GM20000 (cell line): ENCODE measurements at regions not wholly inside any gene's neighbourhood (a gene's known extent, or its start where the extent isn't known, plus 50 kb on each side); places are given as distances from the start of the nearest gene placed in this dataset.

Source experiments
- DNase-seq: peaks from one replicate; pipeline ENCODE4 v3.0.0; 2012; ENCODE audit warnings: low spot score
- TF ChIP-seq, protein P1 (sequence below): IDR thresholded peaks from 2 replicates; pipeline ENCODE4 v1.5.1; 2012; ENCODE audit warnings: mild to moderate bottlenecking, control low read depth; ENCODE audit errors: extremely low read depth, missing control alignments

DNA sequence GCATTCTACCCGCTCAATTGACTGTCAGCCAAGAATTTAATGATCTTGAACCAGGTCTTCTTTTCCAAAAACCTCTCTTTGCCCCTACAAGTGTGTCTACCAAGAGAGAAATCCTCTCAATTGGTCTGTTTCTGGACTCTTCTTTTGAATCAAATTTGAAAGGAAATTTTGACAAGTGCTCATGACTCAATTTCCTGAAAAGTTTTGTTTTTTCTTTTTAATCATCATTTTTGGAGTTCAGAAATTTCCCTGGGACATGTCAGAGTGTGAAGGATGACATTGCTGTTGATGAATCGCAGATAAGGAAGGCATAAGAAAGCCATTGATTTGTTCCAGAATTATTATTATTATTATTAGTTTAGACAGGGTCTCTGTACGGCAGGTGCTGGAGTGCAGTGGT is 88.2 kb upstream of the AKT3 start:
- DNase-seq, result no peak
- TF ChIP-seq, protein P1, sequence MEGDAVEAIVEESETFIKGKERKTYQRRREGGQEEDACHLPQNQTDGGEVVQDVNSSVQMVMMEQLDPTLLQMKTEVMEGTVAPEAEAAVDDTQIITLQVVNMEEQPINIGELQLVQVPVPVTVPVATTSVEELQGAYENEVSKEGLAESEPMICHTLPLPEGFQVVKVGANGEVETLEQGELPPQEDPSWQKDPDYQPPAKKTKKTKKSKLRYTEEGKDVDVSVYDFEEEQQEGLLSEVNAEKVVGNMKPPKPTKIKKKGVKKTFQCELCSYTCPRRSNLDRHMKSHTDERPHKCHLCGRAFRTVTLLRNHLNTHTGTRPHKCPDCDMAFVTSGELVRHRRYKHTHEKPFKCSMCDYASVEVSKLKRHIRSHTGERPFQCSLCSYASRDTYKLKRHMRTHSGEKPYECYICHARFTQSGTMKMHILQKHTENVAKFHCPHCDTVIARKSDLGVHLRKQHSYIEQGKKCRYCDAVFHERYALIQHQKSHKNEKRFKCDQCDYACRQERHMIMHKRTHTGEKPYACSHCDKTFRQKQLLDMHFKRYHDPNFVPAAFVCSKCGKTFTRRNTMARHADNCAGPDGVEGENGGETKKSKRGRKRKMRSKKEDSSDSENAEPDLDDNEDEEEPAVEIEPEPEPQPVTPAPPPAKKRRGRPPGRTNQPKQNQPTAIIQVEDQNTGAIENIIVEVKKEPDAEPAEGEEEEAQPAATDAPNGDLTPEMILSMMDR, result no peak

DNA sequence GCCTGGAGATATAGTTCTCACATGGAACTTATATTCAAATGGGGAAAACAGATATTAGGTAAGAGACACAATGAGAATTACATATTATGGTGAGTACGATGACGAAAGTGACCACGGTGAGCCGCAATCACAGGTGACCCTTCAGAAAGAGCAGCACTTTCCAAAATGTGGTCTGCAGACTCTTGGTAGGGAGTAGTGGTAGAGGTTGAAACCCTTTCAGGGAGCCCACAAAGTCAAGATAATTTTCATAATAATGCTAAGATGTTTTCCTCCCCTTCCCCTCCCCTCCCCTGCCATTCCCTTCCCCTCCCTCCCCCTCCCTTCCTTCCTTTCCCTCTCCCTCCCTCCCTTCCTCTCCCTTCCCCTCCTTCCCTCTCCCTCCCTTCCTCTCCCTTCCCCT is 83.5 kb upstream of the AKT3 start:
- DNase-seq, result no peak
- TF ChIP-seq, protein P1, result no peak

DNA sequence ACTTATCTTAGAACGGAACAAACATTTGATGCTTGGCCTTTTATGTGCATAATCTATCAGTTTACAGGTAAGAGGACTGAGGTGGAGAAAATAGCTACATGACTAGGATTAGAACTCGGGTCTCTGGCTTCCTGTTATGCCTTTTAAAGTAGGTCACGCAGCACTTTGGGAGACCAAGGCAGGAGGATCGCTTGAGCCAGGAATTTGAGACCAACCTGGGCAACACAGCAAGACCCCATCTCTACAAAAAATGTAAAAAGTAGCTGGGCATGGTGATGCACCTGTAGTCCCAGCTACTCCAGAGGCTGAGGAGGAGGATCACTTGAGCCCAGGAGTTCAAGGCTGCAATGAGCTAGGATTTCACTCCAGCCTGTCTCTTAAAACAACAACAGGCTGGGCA is 81.9 kb upstream of the AKT3 start:
- DNase-seq, result no peak
- TF ChIP-seq, protein P1, result no peak

GRCh38 chr1:243930822-243931671 is 81.0 kb upstream of the AKT3 start:
- TF ChIP-seq, protein P1, result no peak
- no peak for DNase-seq

GRCh38 chr1:243927381-243927780 is 77.3 kb upstream of the AKT3 start:
- DNase-seq, result no peak
- TF ChIP-seq, protein P1, result no peak

DNA sequence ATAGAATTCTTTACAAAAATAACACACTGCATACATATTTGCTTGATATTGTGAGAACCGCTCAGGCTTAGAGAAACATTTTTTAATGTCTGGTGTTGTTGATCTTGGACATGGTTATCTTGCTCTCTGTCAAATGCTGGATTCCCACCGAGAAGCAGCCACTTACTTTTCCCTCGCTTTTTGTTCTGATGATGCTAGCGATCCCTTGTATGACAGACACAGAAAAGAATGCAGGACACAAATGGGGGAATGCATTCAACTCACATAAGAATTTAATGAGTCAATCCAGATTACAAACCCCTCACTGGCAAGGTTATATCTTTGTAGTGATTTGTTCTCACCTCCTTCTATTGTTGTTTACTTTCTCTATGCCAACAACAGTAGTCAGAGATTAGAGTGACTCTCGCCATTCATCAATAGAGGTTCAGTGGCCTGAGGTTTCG is 76.8 kb upstream of the AKT3 start:
- TF ChIP-seq, protein P1, result no peak
- no peak for DNase-seq

GRCh38 chr1:243926299-243926698 is 76.3 kb upstream of the AKT3 start:
- TF ChIP-seq, protein P1, result no peak

More at GRCh38 chr1:243926299-243926698, 76.3 kb upstream of the AKT3 start:
- no peak for DNase-seq
